GM19035 (cell line): ENCODE measurements at regions not wholly inside any gene's neighbourhood (a gene's known extent, or its start where the extent isn't known, plus 50 kb on each side); places are given as distances from the start of the nearest gene placed in this dataset.
A peak's percentile ranks its signal among the peaks of the same experiment; 100 is the strongest.

Experiments used
- ATAC-seq: cut with Tn5 transposase; IDR thresholded peaks from one replicate; pipeline ENCODE4 v1.9.1; 2021; ENCODE audit not compliant: unreplicated experiment

DNA sequence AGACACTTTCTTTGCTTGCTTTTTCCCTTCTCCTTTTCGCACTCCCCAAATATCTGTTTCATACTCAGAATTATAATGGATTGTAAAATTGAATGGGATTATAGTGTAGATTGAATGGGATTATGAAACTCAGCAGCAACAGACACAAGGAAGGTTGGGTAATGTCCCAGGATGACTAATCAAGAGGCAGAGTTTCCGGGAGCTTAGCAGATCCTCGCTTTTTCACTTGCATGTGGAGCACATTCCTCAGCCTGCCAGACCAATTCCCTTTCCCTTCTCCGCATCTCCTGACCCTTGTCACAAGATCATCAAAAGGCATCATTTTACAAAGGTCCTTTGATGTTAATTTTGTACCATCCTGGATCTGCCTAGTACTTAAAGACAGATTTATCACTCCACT is 55.1 kb upstream of the SLC1A1 start:
- ATAC-seq, result no peak

DNA sequence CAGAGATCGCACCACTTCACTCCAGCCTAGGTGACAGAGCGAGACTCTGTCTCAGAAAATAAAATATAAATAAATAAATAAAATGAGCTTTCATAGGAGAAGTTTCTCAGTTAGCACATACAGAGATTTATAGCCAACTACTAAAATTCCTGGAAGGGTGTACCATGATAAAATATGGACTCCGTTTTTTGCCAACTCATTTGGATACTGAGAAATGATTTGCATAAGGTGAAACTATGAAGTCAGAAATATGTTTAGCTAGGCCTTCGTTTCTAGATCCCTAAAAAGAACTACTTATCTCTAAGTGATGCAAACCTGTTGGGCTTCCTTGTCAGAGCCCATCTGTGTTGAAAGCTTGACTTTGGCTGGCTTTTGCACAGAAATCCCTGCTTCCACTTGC is 56.9 kb upstream of the SLC1A1 start:
- ATAC-seq, result no peak

DNA sequence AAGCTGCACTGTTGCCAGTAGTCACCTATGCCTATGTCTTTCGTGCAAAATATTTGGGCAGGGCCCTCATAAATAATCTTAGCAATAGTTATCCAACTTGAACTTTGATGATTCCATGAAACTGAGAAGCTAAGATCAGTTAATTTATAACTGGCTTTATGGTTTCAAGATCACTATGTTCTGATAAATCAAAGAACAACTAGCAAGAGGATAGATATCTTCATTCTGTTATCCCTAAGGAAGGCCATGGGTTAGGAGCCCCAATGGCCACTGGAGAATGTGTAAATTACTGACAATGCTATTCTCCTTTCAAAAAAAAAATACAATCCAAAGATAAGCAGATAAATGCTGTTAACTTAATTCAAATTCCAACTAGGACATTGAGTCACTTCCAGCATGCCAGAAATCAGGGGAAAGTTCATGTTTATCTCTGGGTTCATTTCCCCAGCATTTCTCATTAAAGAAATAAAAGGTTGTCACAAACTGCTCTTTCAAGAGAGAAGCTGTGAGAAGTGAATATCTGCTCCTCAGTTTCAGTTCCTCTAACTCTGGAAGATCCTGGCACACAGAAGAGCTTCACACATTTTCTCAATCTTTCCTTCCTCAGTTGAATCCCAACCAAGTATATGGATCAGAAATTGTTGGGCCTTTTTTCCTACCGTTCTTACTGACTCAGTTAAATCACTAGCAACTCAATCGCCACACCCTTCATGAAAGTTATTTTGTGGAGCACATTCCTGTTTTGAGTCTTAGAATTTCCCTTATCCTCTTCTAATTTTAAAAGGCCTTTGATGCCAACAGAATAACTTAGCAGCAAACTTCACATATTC is 59.6 kb upstream of the SLC1A1 start:
- peak; percentile 57 for ATAC-seq

DNA sequence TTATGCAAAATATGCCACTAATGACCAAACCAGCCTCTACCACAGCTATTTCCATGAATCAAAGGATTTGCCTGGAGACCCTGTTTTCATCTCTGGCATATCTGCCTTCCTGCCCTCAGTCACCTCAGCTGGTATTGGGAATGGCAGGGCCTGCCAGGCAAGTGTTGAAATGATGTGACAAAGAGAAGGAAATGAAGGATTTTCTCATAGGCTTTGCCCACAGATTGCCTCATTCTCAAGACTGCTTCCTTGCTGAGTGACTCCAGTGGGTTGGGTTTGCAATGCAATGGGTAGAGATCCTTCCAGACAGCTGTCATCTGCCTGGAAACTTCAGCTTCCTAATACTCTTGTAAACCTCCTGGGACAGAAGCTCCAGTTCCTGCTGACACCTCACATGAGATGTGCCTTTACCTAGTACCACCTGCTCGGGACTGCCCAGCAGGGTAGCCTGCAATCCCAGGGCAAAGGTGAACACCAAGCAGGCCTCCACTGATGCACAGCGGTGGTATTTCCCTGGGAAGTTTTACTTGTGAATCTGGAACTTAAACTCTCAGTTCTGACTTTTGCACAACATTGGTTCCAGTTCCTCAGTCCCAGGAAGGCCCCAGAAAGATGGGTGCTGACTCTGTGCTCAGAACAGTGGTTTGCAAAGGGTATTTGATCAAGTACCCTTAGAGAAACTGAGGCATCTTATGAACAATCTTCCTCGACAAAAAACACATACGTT is 64.8 kb upstream of the SLC1A1 start:
- no peak for ATAC-seq

DNA sequence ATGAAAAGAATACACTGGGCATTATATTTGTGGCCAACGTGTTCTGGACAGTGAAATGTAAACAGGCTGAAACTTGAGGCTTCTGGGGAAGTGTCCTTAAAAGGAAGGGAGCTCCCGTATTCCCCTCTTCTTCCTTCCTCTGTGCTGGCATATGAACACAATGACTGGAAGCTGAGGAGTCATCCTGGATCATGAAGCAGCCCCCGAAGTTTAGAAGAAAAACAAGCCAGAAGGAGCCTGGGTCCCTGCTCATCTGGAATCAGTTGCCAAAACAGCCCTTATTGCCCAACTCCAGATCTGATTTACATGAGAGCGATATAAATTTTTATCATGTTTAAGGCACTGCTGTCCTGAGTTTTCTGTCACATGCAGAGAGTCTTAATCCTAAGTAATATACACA is 65.4 kb upstream of the SLC1A1 start:
- ATAC-seq, result no peak

DNA sequence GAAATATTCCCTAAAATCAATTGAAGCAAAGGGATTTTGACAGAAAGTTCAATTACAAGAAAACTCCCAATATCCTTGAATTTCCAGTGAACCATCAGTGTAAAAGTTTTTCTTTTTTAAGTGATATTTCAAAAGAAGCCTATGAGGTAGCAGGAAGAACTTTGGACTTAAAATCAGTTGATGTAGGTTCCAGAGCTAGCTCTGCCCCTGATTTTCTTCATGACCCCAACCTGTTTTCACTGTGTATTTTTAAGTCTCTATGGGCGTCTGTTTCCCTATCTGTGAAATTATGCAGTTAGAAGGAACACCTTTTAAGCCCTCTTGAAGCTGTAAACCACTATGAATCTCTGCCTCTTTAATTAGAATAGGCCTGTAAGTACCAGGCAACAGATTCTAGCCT is 66.2 kb upstream of the SLC1A1 start:
- ATAC-seq, result no peak

DNA sequence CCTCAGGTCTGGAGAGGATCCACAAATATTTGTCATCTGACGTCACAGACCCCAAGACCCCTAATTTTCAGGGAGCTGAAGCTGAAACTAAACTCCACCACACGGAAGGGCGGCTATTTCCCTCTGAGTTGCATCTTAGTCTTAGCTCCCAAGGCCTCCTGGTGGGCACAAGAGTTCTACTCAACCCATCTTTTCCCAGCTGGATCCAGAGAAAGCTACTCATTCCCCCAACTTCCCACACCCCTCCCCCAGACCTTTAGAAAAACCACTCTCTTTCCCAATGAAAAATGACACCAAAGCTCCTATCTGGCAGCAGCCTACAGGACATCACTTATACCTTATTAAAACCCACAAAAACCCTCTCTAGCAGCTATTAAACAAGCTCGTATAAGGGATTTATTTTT is 67.1 kb upstream of the SLC1A1 start:
- ATAC-seq, result no peak

DNA sequence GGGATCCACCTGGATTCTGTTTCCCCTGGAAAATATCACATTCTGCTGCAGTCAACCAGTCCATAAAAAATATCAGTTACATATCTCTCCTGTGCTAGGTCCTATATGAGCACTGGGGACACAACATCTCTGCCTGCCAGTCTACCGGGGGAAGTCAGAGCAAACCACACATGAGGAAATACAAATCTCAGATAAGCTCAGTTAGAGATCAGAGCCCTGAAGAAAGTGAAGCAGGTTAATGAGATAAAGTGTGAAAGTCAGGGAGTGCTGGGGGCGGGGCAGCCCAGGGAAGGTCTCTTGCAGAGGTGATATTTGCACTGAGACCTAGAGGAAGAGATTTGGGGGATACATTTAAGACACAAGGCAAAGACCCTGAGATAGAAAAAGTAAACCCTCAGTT is 67.8 kb upstream of the SLC1A1 start:
- peak; percentile 58 for ATAC-seq

DNA sequence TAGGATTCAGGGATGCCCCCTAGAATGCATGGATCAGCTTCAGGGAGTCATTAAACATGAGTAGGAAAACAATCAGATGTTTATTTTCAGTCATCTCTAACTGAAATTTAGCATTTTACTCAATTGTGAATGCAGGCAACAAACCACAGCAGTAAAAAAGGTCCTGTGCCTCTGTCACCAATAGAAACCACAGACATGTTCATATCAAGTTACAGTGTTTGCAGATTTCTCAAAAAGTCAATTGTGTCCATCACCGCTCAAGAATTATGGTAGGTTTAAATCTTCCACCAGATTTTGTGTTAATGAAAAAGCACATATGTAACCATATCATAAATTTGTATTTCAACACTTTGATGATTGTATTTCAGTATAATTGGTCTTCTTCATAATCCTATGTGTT is 68.4 kb upstream of the SLC1A1 start:
- no peak for ATAC-seq

DNA sequence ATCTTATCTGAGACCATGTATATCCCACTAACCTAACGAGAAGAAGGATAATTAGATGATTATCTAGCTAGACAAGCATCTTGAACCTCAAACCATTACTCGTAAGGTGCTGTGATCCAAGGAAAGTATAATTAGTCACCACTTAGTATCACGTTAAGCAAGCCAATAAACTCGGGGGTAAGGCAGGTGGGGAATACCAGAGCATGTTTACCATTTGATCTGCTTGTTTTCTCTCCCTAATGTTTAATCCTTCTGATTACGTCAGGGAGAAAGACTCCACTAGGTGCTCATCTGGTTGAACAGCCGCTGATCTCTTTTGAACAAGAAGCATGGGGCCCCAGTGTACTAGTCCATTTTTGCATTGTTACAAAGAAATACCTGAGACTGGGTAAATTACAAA is 69.9 kb upstream of the SLC1A1 start:
- no peak for ATAC-seq

DNA sequence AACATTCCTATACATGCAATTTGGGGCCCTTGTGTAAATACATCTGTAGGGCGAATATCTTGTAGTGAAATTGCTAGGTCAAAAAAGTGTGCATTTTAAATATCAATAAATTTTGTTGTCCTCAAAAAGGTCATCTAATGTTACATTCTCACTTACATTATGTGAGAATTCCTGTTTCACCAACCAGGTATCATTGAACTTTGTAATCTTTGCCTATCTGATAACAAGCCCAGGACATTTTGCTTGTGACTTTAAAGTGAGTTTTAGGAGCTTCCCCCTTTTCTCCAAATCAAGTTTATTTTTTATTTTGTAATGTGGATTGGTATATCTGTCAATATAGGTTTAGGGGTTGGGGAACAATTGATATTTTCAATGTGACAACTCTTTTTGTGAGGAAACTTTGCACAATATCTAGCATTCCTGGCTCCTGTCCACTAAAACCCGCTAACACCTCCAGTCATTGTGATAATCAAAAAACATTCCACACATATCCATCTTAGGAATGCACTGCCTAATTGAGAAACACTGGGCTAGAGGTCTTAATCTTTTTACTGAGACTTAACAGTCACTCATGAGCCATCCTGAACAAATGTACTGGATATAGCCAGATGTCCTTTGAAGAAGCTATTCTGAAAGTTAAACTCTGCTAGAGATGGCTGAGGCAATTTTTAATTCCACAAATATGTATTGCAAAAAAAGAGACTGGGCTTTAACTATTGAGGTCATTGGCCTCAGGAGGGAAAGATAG is 72.5 kb upstream of the SLC1A1 start:
- no peak for ATAC-seq

DNA sequence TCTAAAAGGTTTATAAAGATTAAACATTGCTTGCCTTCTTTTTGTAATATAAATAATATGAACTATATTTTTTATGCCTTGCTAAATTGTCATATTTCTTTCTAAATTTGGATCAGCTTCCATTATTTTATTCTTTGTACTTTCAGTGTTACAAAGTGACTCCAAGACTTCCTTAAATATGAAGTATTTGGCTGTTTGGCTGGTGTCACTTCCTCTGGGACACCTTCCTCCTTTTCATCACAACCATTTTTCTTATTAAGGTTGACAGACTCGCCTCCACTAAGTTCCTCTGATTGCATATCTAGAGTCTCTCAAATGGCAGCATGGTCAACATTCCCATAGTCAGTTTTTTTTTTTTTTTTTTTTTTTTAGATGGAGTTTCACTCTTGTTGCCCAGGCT is 73.8 kb upstream of the SLC1A1 start:
- no peak for ATAC-seq

DNA sequence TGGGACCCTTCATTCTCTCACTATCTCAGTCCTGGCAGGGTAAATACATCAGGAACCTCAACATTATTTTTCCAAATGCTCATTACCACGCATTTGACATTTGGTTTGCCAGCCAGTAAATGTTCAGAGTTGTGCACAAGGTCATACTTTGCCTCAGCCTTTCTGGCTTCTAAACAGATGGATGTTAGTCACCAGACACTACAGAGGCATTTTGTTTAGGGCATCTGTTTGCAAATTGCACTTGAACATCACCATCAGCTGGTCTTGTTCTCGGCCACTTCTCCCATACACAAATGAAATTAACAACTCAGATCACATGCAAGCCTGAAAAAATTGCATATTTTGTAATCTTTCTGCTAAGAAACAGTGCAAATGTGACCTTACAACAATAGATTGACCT is 75.0 kb upstream of the SLC1A1 start:
- ATAC-seq, result no peak

DNA sequence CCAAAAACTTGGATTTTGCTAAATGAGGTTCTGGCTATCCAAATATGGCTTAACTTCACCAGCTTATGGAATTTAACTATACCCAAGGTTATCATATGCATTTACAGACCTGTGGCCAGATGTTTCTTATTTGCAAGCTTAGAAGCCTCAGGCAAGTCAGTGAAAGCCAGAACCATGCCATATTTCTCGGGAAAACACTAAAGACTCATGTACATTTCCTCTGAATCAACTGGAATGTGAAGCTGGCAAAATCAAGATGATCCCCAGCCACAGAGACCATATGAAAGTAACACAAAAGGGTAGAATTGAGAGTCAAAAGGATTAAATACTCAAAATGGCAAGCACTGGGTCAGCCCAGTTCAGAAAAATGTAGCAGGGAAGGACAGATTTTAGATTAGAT is 76.4 kb upstream of the SLC1A1 start:
- ATAC-seq, result no peak

DNA sequence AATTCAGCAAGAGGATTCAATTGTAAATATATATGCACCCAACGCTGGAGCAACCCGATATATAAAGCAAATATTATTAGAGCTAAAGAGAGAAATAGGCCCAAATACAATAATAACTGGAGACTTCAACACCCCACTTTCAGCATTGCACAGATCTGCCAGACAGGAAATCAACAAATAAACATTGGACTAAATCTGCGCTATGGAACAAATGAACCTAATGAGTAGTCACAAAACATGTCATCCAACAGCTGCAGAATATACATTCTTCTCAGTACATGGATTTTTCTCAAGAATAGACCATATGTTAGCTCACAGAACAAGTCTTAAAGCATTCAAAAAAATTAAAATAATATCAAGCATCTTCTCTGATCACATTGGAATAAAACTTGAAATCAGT is 86.1 kb upstream of the SLC1A1 start:
- ATAC-seq, result no peak

DNA sequence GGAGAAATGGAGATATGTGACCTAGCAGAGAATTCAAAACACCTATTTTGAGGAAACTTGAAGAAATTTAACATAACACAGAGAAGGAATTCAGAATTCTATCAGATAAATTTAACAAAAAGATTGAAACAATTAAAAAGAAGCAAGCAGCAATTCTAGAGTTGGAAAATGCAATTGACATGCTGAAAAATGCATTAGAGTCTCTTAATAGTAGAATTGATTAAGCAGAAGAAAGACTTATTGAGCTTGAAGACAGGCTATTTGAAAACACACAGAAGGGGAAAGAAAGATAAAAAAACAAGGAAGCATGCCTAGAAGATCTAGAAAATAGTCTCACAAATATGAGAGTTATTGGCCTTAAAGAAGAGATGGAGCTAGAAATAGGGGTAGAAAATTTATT is 87.8 kb upstream of the SLC1A1 start:
- ATAC-seq, result no peak

DNA sequence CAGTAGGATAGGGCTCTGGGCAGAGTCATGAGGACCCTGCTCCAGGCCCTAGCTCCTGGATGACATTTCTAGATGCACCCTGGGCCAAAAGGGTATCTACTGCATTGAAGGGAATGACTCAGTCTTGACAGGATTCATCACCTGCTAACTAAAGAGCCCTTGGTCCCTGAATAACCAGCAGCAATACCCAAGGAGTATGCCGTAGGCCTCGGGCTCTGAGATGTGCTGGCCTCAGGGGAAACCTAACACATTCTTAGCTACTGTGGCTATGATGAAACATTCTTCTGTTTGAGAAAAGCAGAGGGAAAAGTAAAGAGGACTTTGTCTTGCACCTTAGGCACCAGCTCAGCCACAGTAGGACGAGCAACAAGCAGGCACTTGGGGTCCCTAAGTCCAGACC is 89.5 kb upstream of the SLC1A1 start:
- no peak for ATAC-seq

DNA sequence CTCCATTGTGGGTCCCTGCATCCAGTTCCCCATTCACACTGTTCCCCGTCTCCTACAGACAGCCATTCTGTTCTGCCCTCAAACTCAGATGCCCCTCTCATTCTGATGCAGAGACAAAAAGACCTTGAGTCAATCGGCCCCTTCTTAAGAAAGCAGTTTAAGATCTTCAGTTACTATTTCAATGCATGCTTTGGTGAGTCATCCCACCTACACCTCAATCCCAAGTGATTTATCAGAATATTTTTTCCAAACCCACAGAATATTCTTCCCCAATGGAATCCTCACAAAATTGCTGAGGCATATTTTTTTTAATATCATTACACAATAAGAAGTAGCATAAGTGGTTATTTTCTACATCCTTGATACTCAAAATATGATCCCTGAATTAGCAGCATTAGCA is 92.4 kb upstream of the SLC1A1 start:
- ATAC-seq, result no peak

DNA sequence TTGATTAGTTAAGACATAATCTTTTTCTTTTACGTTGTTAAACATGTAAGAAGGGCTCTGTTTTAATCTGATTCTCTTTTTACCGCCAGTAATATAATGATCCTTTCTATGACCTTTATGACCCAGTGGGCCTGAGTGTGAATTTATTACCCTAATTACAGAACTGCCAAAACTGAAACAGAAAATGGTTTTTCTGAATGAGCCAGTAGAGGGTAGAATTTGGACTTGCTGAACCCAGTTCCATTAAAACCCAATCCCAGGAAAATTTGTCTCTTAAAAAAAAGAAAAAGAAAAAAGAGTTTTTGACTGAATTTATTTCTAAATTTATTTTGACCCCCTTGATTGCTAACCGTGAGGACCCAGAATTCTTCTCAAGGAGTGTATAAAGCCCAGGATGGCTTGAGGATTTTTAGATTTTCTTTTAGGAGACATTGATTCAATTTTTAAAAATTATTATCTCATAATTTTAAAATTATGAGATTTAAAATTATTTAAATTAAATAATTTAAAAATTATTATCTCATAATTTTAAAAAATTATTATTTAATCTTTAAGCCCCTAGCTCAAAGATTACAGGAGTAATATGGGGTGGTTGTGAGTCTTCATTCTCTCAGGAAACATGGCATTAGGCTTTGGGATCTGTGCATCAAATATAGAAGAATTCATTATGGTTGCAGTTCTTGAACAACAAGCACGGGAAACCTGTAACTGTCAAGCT is 94.1 kb upstream of the GLIS3 start:
- no peak for ATAC-seq

DNA sequence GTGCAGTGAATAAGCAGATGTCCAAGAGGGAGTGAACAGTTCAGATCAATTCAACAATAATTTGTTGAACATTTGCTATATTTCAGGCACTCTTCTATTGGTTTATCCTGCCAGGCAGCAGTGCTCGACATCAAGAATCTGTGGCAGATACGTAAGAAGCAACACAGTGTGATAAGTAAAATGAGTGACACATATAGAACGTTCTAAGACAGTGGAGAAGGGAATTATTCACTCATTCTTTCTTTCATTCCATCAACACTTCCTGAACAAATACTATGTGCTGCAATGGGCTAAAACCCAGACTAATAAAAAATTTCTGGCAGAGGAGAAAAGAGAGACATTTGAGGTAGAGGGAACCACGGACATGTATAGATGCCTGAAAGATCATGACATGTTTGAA is 89.9 kb upstream of the GLIS3 start:
- no peak for ATAC-seq

DNA sequence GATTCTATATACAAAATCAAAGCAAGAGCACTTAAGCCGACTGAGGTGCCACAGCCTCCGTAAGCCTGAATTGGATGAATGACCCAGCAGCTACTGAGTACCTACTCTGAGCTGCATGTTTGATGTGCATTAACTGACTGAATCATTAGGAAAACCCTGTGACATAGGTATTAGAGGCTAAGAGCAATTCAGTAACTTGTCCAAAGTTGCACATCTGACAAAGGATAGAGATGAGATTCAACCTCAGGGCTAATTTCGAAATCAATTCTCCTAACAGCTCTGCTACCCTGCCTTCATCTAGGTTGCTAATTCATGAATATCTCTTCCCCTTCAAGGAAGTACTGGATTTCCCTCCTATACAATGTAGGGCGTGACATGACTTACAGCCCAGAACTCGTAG is 89.1 kb upstream of the GLIS3 start:
- no peak for ATAC-seq
